GM23248 (cell line): ENCODE measurements at regions not wholly inside any gene's neighbourhood (a gene's known extent, or its start where the extent isn't known, plus 50 kb on each side); places are given as distances from the start of the nearest gene placed in this dataset.
"Not testable (repeated sequence)": the region's sequence is repeated elsewhere in the genome, so short reads cannot be mapped to it uniquely, and the experiment has no call there.

Experiments used
- DNase-seq: peaks from one replicate; pipeline ENCODE4 v3.0.0-alpha.2; 2015
- H2AFZ ChIP-seq: fragments of 200-600 bp; sonication (generic); 2 replicates; pipeline ENCODE4 v1.6.1; 2016; ENCODE audit warnings: antibody characterized with exemption
- H3F3A ChIP-seq: fragments of 200-600 bp; sonication (generic); 2 replicates; pipeline ENCODE4 v1.6.1; 2016; ENCODE audit warnings: mild to moderate bottlenecking, antibody characterized with exemption, mixed run types; ENCODE audit not compliant: insufficient read depth
- H3K27ac ChIP-seq: fragments of 200-600 bp; sonication (generic); 2 replicates; pipeline ENCODE4 v1.5.1; 2016; ENCODE audit warnings: mild to moderate bottlenecking
- H3K27me3 ChIP-seq: fragments of 200-600 bp; sonication (generic); replicated peaks from 2 replicates; pipeline ENCODE4 v1.6.1; 2016; ENCODE audit warnings: mild to moderate bottlenecking; ENCODE audit not compliant: insufficient read depth
- H3K36me3 ChIP-seq: fragments of 200-600 bp; sonication (generic); 2 replicates; pipeline ENCODE4 v1.6.1; 2016; ENCODE audit warnings: low read depth, mild to moderate bottlenecking
- H3K4me1 ChIP-seq: fragments of 200-600 bp; sonication (generic); 2 replicates; pipeline ENCODE4 v1.6.1; 2016; ENCODE audit warnings: mild to moderate bottlenecking; ENCODE audit not compliant: insufficient read depth
- H3K4me2 ChIP-seq: fragments of 200-600 bp; sonication (generic); one replicate; pipeline ENCODE4 v1.6.1; 2016; ENCODE audit warnings: mild to moderate bottlenecking; ENCODE audit not compliant: unreplicated experiment
- H3K4me3 ChIP-seq: fragments of 200-600 bp; sonication (generic); 2 replicates; pipeline ENCODE4 v1.5.1; 2016; ENCODE audit warnings: mild to moderate bottlenecking
- H3K79me2 ChIP-seq: fragments of 200-600 bp; sonication (generic); 2 replicates; pipeline ENCODE4 v1.6.1; 2016; ENCODE audit warnings: mild to moderate bottlenecking; ENCODE audit not compliant: insufficient read depth
- H3K9ac ChIP-seq: fragments of 200-600 bp; sonication (generic); 2 replicates; pipeline ENCODE4 v1.6.1; 2016; ENCODE audit warnings: mild to moderate bottlenecking
- H3K9me2 ChIP-seq: fragments of 200-600 bp; sonication (generic); 2 replicates; pipeline ENCODE4 v1.6.1; 2016; ENCODE audit warnings: mixed run types, mild to moderate bottlenecking, moderate library complexity; ENCODE audit not compliant: insufficient read depth
- H3K9me3 ChIP-seq: fragments of 200-600 bp; sonication (generic); one replicate; pipeline ENCODE4 v1.6.1; 2017; ENCODE audit warnings: low read depth
- H4K20me1 ChIP-seq: fragments of 200-600 bp; sonication (generic); 2 replicates; pipeline ENCODE4 v1.6.0; 2016; ENCODE audit not compliant: insufficient read depth
- WGBS, 2 experiments: methylation state at CpG; one replicate each; pipeline ENCODE4 v1.1.6; 2015 to 2017; ENCODE audit warnings: low lambda C conversion rate in 2 of 2, low coverage in 1 of 2; ENCODE audit errors: missing lambda C conversion rate in 2 of 2; 5-methylcytosine and 5-hydroxymethylcytosine counted together
- in situ Hi-C: fragments of 300-500 bp; cut with MboI; formaldehyde crosslinking; loops from 2 replicates; pipeline ENCODE4 v1.15.0; 2020

DNA sequence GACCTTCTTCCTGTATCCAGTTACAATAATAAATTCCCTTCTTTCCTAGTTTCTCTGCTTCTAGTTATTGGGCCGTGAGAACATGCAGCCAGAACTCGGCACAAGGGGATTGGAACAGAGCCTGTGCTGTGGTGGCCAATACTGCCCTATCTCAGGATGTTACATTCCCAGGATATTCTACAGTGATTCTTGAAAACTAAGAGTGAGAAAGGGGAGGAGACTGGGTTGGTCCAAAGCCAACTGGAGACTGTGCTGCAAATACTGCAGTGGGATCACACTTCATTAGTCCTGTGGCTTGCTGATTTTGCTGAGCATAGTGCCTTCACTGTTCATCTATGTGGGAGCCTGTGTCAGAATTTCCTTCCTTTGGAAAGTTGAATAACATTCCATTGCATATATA lies 456.8 kb downstream of the RPIA start:
- H3K9me2 ChIP-seq, H2AFZ ChIP-seq, H3K27me3 ChIP-seq, H3K9ac ChIP-seq, H3K4me3 ChIP-seq, H3K27ac ChIP-seq, H3F3A ChIP-seq, in situ Hi-C loops, H3K79me2 ChIP-seq, H3K4me2 ChIP-seq, H3K9me3 ChIP-seq, DNase-seq, H4K20me1 ChIP-seq, H3K4me1 ChIP-seq, H3K36me3 ChIP-seq: not testable (repeated sequence)
- WGBS, 2 experiments: 0% methylated on average over 2 of the region's 2 CpGs

DNA sequence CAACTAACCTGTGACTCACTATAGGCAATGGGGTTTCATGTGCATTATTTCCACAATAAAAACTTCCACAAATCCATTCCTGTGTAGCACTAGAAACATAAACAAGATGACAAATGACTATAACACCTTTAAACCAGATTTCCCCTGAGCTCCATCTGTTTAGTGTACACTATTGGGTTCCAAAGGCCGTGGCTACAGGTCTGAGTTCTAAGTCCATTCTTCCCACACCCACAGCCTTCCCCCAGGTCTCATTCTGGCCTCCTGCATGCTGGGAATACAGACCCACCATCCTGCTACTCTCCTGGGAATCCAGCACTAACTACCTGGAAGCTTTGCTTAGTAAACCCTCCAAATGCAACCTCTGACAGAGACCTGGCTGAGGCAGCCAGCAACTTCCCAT lies 460.2 kb downstream of the RPIA start:
- H4K20me1 ChIP-seq, H3K27me3 ChIP-seq, H3K79me2 ChIP-seq, H3K36me3 ChIP-seq, H3K9ac ChIP-seq, H3K4me2 ChIP-seq, H3K4me1 ChIP-seq, H3K9me2 ChIP-seq, H2AFZ ChIP-seq, H3K27ac ChIP-seq, H3K9me3 ChIP-seq, DNase-seq, H3K4me3 ChIP-seq, in situ Hi-C loops, H3F3A ChIP-seq: not testable (repeated sequence)
- 0% methylated on average over 1 of the region's 1 CpG; no CpG with 5 or more reads in 1 of the 2 experiments for WGBS, 2 experiments

DNA sequence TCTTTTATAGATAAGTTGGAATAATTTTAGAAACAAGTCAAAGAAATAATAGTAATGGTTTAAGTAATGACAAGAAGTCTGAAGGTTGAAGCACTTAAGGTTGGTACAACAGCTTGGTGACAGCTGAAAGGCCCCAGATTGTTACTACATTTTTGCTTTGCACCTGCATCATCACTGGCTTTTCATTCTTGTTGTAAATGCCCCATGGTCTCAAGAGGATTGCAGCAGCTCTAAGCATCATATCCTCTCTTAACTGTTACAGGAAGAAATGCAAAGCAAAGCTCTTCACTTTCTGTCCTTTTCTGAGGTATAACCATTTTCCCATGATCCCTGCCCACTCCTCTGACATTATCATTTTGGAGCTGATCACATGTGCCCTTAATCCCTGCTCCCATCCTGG lies 461.0 kb downstream of the RPIA start:
- H3K9me3 ChIP-seq, H4K20me1 ChIP-seq, H3K36me3 ChIP-seq, H3K4me2 ChIP-seq, H2AFZ ChIP-seq, H3K4me3 ChIP-seq, H3K79me2 ChIP-seq, DNase-seq, H3K27me3 ChIP-seq, in situ Hi-C loops, H3K9me2 ChIP-seq, H3K4me1 ChIP-seq, H3K9ac ChIP-seq, H3F3A ChIP-seq, H3K27ac ChIP-seq: not testable (repeated sequence)

DNA sequence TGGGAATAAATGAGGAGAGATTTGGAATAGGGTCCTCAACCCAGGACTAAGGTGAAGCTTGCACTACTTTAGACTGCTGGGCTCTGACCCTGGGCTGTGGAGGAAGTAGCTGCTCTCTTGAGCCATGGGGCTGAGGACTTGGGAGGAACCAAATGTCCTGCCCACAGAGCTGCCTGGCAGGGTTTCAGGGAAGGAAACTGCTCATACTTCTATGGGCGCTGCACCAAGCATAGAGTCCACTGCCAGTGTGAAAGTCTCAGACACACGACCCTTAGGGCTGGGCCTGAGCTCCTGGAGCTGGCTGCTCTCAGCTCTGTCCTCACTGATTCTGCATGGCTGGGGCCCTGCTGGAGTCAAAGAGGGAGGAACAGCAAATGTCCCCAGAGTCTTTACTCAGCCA lies 461.7 kb downstream of the RPIA start:
- H4K20me1 ChIP-seq, H3K27me3 ChIP-seq, DNase-seq, in situ Hi-C loops, H3K4me2 ChIP-seq, H3F3A ChIP-seq, H3K79me2 ChIP-seq, H3K4me1 ChIP-seq, H3K27ac ChIP-seq, H3K36me3 ChIP-seq, H3K9me3 ChIP-seq, H3K9ac ChIP-seq, H2AFZ ChIP-seq, H3K9me2 ChIP-seq, H3K4me3 ChIP-seq: not testable (repeated sequence)
- WGBS, 2 experiments: 0% methylated on average over 2 of the region's 2 CpGs

DNA sequence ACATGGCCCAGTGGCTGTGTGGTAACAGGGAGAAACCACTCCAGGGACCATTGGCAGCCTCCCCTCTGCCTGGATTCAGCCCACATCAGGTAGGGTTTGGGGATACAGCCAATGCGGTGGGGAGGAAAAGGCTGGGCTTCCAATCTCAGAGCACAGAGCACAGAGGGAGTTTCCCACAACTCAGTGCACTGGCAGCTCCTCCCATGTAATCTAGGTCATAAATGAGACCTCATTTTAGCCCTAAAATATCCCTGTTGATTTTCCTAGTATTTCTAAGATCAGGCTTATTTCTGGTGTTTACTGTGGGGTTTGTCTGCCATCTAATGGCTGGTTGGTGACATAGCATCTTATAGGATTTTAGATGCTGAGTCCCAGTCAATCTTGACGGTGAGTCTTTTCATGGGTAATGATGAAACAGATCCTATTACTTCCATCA lies 462.8 kb downstream of the RPIA start:
- DNase-seq, H2AFZ ChIP-seq, H3K36me3 ChIP-seq, H3F3A ChIP-seq, H3K4me3 ChIP-seq, H3K9ac ChIP-seq, in situ Hi-C loops, H3K9me3 ChIP-seq, H3K27ac ChIP-seq, H4K20me1 ChIP-seq, H3K79me2 ChIP-seq, H3K27me3 ChIP-seq, H3K4me1 ChIP-seq, H3K4me2 ChIP-seq, H3K9me2 ChIP-seq: not testable (repeated sequence)
- 0 to 6% methylated on average over 1 to 2 of the region's 2 CpGs for WGBS, 2 experiments

DNA sequence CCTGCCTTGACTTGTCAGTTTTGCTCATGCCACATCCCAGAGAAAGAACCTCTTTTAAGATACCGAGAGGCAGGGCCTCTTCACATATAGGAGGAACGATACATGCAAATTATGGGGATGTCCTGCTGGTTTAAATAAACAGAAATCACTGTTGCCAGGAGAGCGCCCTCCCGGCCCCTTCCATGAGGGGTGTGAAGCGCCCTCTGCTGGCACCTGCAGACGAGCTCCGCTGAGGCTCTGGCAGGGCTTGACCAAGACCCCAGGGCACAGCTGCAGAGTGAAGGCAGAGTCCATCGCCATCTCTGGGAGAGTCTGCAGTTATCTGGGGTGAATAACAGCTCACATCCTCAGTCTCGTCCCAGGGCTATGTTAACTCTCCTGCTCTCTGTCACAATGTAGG lies 468.8 kb downstream of the RPIA start:
- H3K4me1 ChIP-seq, H3K27me3 ChIP-seq, in situ Hi-C loops, H4K20me1 ChIP-seq, H3K9me3 ChIP-seq, H3F3A ChIP-seq, H3K27ac ChIP-seq, DNase-seq, H3K9ac ChIP-seq, H3K79me2 ChIP-seq, H3K9me2 ChIP-seq, H3K4me3 ChIP-seq, H2AFZ ChIP-seq, H3K4me2 ChIP-seq, H3K36me3 ChIP-seq: not testable (repeated sequence)
- 0% methylated on average over 6 to 7 of the region's 9 CpGs for WGBS, 2 experiments

DNA sequence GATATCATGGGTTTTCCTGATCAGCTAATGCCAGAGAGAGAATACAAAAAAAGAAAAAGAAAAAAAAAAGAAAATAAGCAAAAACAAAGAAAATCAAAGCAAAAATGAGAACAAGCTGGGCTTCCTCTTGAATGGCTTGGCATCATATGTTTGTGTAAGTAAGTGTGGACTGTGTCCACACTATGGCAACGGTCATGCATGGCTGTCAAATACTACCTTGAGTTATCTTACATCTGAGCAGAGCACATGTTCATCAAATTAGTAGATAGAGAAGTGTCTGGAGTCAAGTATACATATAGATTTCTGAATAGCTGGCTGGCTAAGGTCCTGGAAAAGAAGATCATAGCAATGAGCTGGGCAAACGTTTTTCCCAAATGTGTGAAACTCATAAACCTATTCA lies 470.2 kb downstream of the RPIA start:
- H3K4me2 ChIP-seq, in situ Hi-C loops, H3K36me3 ChIP-seq, H3K4me1 ChIP-seq, H3F3A ChIP-seq, H3K79me2 ChIP-seq, H2AFZ ChIP-seq, H3K9ac ChIP-seq, H3K9me2 ChIP-seq, H3K4me3 ChIP-seq, DNase-seq, H3K27me3 ChIP-seq, H3K27ac ChIP-seq, H3K9me3 ChIP-seq, H4K20me1 ChIP-seq: not testable (repeated sequence)
- WGBS, 2 experiments: 3 to 11% methylated on average over 2 of the region's 2 CpGs

DNA sequence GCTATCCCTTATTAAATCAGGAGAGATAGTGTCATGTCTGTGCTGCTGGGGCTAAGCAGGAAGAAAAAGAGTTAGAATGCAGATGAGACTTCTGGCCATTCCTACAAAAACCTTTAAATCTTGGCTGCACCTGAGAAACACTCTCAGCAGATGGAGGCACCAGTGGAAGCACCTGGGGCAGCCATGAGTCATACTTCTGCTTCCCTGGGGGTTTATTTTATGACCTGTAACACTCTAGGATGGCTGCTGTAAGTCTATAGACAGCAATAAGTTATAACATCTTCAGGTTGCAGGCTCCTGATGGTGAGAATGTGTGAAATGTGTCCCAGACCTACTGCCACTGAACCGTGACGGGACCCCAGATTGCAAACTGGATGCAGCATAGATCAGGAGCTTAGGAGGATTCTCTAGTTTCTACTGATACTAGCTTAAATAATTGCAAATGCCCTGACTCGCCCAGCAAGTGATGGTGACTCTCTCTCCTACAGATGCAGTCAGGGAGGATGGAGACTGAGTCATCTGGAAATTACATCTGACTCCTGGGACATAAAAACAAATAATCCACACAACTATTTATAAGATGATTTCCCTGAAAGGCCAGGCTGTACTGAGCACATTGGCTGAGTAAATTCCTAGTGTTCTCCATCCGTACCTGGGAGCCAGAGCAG lies 479.2 kb downstream of the RPIA start:
- DNase-seq, H3K27ac ChIP-seq, H3F3A ChIP-seq, H2AFZ ChIP-seq, H4K20me1 ChIP-seq, H3K79me2 ChIP-seq, H3K9ac ChIP-seq, H3K4me3 ChIP-seq, in situ Hi-C loops, H3K27me3 ChIP-seq, H3K9me3 ChIP-seq, H3K4me2 ChIP-seq, H3K9me2 ChIP-seq, H3K4me1 ChIP-seq, H3K36me3 ChIP-seq: not testable (repeated sequence)
- WGBS, 2 experiments: 9 to 13% methylated on average over 2 of the region's 4 CpGs
